SK-N-SH (cell line): ENCODE measurements at regions not wholly inside any gene's neighbourhood (a gene's known extent, or its start where the extent isn't known, plus 50 kb on each side); places are given as distances from the start of the nearest gene placed in this dataset.

Experiments used
- CTCF ChIA-PET: fragments of 300-600, 350-600 bp; formaldehyde crosslinking; extraction: SDS; loops from one replicate; lab custom pipeline; 2021; lab: Yijun Ruan, JAX
- POLR2A ChIA-PET: fragments of 350-600 bp; sonication (Branson Sonifier 250); formaldehyde crosslinking; extraction: SDS; loops from one replicate; lab custom pipeline; 2020; ENCODE audit warnings: antibody characterized with exemption, inconsistent platforms; lab: Yijun Ruan, JAX
- DNase-seq: peaks from one replicate; pipeline ENCODE4 v3.0.0; 2012
- H2AFZ ChIP-seq: fragments of 200-600 bp; sonication (generic); 2 replicates; pipeline ENCODE4 v1.8.1; 2016; ENCODE audit warnings: antibody characterized with exemption, mild to moderate bottlenecking, low read depth
- H3F3A ChIP-seq: fragments of 200-600 bp; sonication (generic); replicated peaks from 2 replicates; pipeline ENCODE3; 2016; ENCODE audit warnings: antibody characterized with exemption, mild to moderate bottlenecking; ENCODE audit not compliant: insufficient read depth
- H3K27ac ChIP-seq, 2 experiments: fragments of 200-500 bp in 1 of 2; fragments of 200-600 bp in 1 of 2; sonication (Bioruptor generic) in 1 of 2; sonication (generic), shearing (Covaris generic) in 1 of 2; 2 replicates each; pipeline versions ENCODE4 v1.5.1 to v1.6.1; 2014 to 2016; ENCODE audit warnings: low read depth in 2 of 2, inconsistent platforms in 1 of 2, low read length in 1 of 2, mild to moderate bottlenecking in 1 of 2, mixed read lengths in 1 of 2
- H3K27me3 ChIP-seq: fragments of 200-600 bp; sonication (generic), shearing (Covaris generic); 2 replicates; pipeline ENCODE4 v1.6.1; 2016; ENCODE audit warnings: mixed run types; ENCODE audit not compliant: insufficient read depth
- H3K36me3 ChIP-seq, 2 experiments: fragments of 200-500 bp in 1 of 2; fragments of 200-600 bp in 1 of 2; sonication (Bioruptor generic) in 1 of 2; sonication (generic) in 1 of 2; replicated peaks in 1 of 2; 2 replicates each; pipeline versions ENCODE3 to v1.5.1; 2014 to 2016; ENCODE audit warnings: low read length in 1 of 2, mild to moderate bottlenecking in 1 of 2; ENCODE audit not compliant: insufficient read depth in 2 of 2, control insufficient read depth in 1 of 2
- H3K4me1 ChIP-seq, 2 experiments: fragments of 200-500 bp in 1 of 2; fragments of 200-600 bp in 1 of 2; sonication (Bioruptor generic) in 1 of 2; sonication (generic), shearing (Covaris generic) in 1 of 2; 2 replicates each; pipeline versions ENCODE4 v1.5.1 to v1.6.1; 2014 to 2016; ENCODE audit warnings: low read depth in 1 of 2, low read length in 1 of 2, mixed run types in 1 of 2; ENCODE audit not compliant: insufficient read depth in 2 of 2, control insufficient read depth in 1 of 2
- H3K4me2 ChIP-seq: fragments of 200-600 bp; sonication (generic), shearing (Covaris generic); 2 replicates; pipeline ENCODE4 v1.6.1; 2017; ENCODE audit warnings: mixed run types
- H3K4me3 ChIP-seq, 2 experiments: fragments of 200-500 bp in 1 of 2; fragments of 200-600 bp in 1 of 2; sonication (Bioruptor generic) in 1 of 2; sonication (generic), shearing (Covaris generic) in 1 of 2; 2 replicates each; pipeline versions ENCODE4 v1.5.1 to v1.8.1; 2014 to 2016; ENCODE audit warnings: low read depth in 2 of 2, inconsistent platforms in 1 of 2, low read length in 1 of 2, mild to moderate bottlenecking in 1 of 2, mixed read lengths in 1 of 2, moderate library complexity in 1 of 2
- H3K79me2 ChIP-seq: fragments of 200-600 bp; sonication (generic); 2 replicates; pipeline ENCODE4 v1.8.1; 2017; ENCODE audit warnings: mild to moderate bottlenecking; ENCODE audit not compliant: insufficient read depth
- H3K9ac ChIP-seq: fragments of 200-600 bp; sonication (generic); 2 replicates; pipeline ENCODE4 v1.6.1; 2017; ENCODE audit warnings: mixed run types
- H3K9me2 ChIP-seq: fragments of 200-600 bp; sonication (generic); 2 replicates; pipeline ENCODE4 v1.6.1; 2017; ENCODE audit warnings: mixed run types
- H3K9me3 ChIP-seq: fragments of 200-600 bp; sonication (generic); 2 replicates; pipeline ENCODE4 v1.6.1; 2017; ENCODE audit warnings: mixed run types, mild to moderate bottlenecking, moderate library complexity
- H4K20me1 ChIP-seq: fragments of 200-600 bp; sonication (generic); 2 replicates; pipeline ENCODE4 v1.6.1; 2017; ENCODE audit warnings: mild to moderate bottlenecking, mixed run types; ENCODE audit not compliant: insufficient read depth
- SIN3A ChIP-seq: IDR thresholded peaks from 2 replicates; pipeline ENCODE4 v1.6.1; 2012; ENCODE audit warnings: low read depth, mild to moderate bottlenecking, low read length, moderate library complexity, borderline replicate concordance
- WGBS: methylation state at CpG from one replicate; pipeline ENCODE4 v1.1.6; 2017; ENCODE audit warnings: low lambda C conversion rate; 5-methylcytosine and 5-hydroxymethylcytosine counted together

DNA sequence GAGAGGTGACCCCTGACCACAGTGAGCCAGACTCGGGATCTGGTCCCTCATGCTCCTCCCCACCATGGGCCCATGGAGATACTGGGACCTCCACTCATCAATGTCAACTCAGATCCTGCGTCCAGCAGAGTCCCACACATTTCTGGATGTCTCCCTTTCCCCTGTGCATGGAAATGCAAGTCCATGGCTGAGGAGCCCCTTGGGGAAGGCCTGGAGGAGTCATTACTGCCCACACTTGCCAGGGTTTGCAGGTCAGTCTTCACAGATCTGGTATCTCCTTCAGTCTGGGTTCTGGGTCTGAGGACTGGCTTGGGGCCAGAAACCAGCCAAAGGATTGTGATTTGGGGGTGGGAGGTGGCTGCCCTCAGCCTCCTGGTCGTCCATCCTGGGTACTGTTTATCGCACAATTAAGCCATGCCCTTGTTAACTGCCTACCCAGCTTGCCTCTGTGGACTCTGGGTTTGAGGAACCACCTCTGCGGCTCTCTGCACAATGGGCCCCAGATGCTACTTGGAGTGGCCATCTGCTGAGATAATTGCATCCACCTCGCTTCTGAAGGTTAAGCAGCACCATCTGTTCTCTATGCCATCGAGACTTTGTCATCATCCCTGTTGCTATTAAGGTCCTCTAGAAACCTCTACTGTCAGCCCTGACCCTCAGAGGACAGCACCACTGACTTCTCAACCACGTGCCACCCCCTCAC, 49.9 kb upstream of the KLF13 start:
- Histone ChIP-seq H3F3A (no peaks in the 10 kb centered on the region), H3K9me2 (no peaks in the 10 kb centered on the region), H3K4me2 (no peak overlapping the region), H3K79me2 (no peaks in the 10 kb centered on the region), H2AFZ (no peak overlapping the region), H3K4me3 (no peak overlapping the region)
- peak; percentile 34 for DNase-seq
- no peak for TF ChIP-seq SIN3A
- TF ChIP-seq, all 33 proteins: peak for 0
- 20% methylated on average over 6 of the region's 8 CpGs for WGBS
- H3K27me3 ChIP-seq = no peaks in the 10 kb centered on the region
- H4K20me1 ChIP-seq = no peaks in the 10 kb centered on the region
- CTCF ChIA-PET = no interaction called here
- no peak overlapping the region; a peak in 1 of 4 replicates for H3K27ac ChIP-seq
- no peaks in the 10 kb centered on the region for H3K9me3 ChIP-seq
- POLR2A ChIA-PET = no interaction called here
- peaks cover 0 to 33% of the 10 kb centered on the region in 2 experiments; a peak in 1 of 4 replicates for H3K4me1 ChIP-seq
- no peak overlapping the region for H3K9ac ChIP-seq
- no peaks in the 10 kb centered on the region for H3K36me3 ChIP-seq
